MM.1S (cell line): ENCODE measurements at regions not wholly inside any gene's neighbourhood (a gene's known extent, or its start where the extent isn't known, plus 50 kb on each side); places are given as distances from the start of the nearest gene placed in this dataset.

Experiments
- DNase-seq: peaks from one replicate; pipeline ENCODE4 v3.0.0-alpha.2; 2015
- H2AFZ ChIP-seq: fragments of 300-600 bp; sonication (generic); 2 replicates; pipeline ENCODE4 v1.6.0; 2016; ENCODE audit warnings: antibody characterized with exemption, low read length
- H3F3A ChIP-seq: fragments of 300-600 bp; sonication (generic); 2 replicates; pipeline ENCODE4 v1.6.1; 2016; ENCODE audit warnings: mild to moderate bottlenecking, antibody characterized with exemption, low read length, moderate library complexity, mixed read lengths; ENCODE audit not compliant: insufficient read depth
- H3K27ac ChIP-seq: fragments of 300-600 bp; sonication (generic); 2 replicates; pipeline ENCODE4 v1.5.1; 2016; ENCODE audit warnings: mild to moderate bottlenecking, low read length
- H3K27me3 ChIP-seq: fragments of 300-600 bp; sonication (generic); replicated peaks from 2 replicates; pipeline ENCODE4 v1.6.0; 2016; ENCODE audit warnings: low read length; ENCODE audit not compliant: insufficient read depth
- H3K36me3 ChIP-seq: fragments of 300-600 bp; sonication (generic); replicated peaks from 2 replicates; pipeline ENCODE4 v1.6.1; 2016; ENCODE audit warnings: mild to moderate bottlenecking, low read length, mixed read lengths; ENCODE audit not compliant: insufficient read depth
- H3K4me1 ChIP-seq: fragments of 300-600 bp; sonication (generic); 2 replicates; pipeline ENCODE4 v1.6.1; 2016; ENCODE audit warnings: low read length, mixed read lengths
- H3K4me2 ChIP-seq: fragments of 300-600 bp; sonication (generic); 2 replicates; pipeline ENCODE4 v1.6.0; 2016; ENCODE audit warnings: low read depth, low read length
- H3K4me3 ChIP-seq: fragments of 300-600 bp; sonication (generic); 2 replicates; pipeline ENCODE4 v1.5.1; 2016; ENCODE audit warnings: low read length, mixed read lengths
- H3K79me2 ChIP-seq: fragments of 300-600 bp; sonication (generic); 2 replicates; pipeline ENCODE4 v1.6.1; 2016; ENCODE audit warnings: mixed run types, low read length, mixed read lengths
- H3K9ac ChIP-seq: fragments of 300-600 bp; sonication (generic); 2 replicates; pipeline ENCODE4 v1.6.1; 2016; ENCODE audit warnings: low read length, mixed read lengths
- H3K9me2 ChIP-seq: fragments of 300-600 bp; sonication (generic); replicated peaks from 2 replicates; pipeline ENCODE4 v1.6.1; 2016; ENCODE audit warnings: mild to moderate bottlenecking, low read length, mixed read lengths; ENCODE audit not compliant: insufficient read depth
- H3K9me3 ChIP-seq: fragments of 300-600 bp; sonication (generic); replicated peaks from 2 replicates; pipeline ENCODE4 v1.6.1; 2016; ENCODE audit warnings: mild to moderate bottlenecking, low read length, mixed read lengths; ENCODE audit not compliant: insufficient read depth
- H4K20me1 ChIP-seq: fragments of 300-600 bp; sonication (generic); 2 replicates; pipeline ENCODE4 v1.6.1; 2016; ENCODE audit warnings: mild to moderate bottlenecking, low read length, moderate library complexity, mixed read lengths; ENCODE audit not compliant: insufficient read depth
- CTCF ChIP-seq: fragments of 300-600 bp; sonication (generic); IDR thresholded peaks from 2 replicates; pipeline ENCODE4 v1.5.1; 2016; ENCODE audit warnings: antibody characterized with exemption, low read length, mixed read lengths
- EZH2 ChIP-seq: fragments of 300-600 bp; sonication (generic); optimal IDR thresholded peaks from 2 replicates; pipeline ENCODE3; 2017; ENCODE audit warnings: low read depth, mild to moderate bottlenecking, antibody characterized with exemption, low read length, mixed read lengths
- EZH2phosphoT487 ChIP-seq: fragments of 300-600 bp; sonication (generic); IDR thresholded peaks from 2 replicates; pipeline ENCODE4 v1.6.1; 2018; ENCODE audit warnings: antibody characterized with exemption, low read length

DNA sequence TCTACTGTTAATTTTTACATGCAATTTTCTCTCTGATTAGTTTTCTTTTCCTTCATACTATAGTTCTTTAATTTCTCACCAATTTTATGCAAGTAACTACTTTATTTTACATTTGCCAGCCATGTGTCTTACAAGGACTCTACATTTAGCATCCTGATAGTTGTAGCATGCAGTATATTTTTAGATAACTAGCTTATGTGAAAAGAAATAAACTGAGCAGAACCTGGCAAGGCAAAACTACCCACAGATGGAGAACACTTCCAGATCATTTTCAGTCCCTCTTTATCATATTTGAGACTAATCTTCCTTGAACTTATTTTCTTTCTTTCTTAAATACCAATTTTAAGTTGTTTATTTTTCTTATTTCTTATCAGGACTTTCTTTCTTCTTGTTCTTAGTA lies 943.6 kb downstream of the LRFN5 start:
- H3K4me2 ChIP-seq = no peak overlapping the region
- H3K27me3 ChIP-seq = no peaks in the 10 kb centered on the region
- no peak for DNase-seq
- no peaks in the 10 kb centered on the region for H3K9me2 ChIP-seq
- no peaks in the 10 kb centered on the region for H3K4me1 ChIP-seq
- no peak overlapping the region for H3K27ac ChIP-seq
- H3K4me3 ChIP-seq = no peak overlapping the region
- no peaks in the 10 kb centered on the region for H3K9me3 ChIP-seq
- H3K79me2 ChIP-seq = no peaks in the 10 kb centered on the region
- no peaks in the 10 kb centered on the region for H3K36me3 ChIP-seq
- no peaks in the 10 kb centered on the region for H3F3A ChIP-seq
- no peak for TF ChIP-seq EZH2
- no peak for TF ChIP-seq EZH2phosphoT487
- no peak for TF ChIP-seq CTCF
- no peak overlapping the region for H2AFZ ChIP-seq
- no peaks in the 10 kb centered on the region for H4K20me1 ChIP-seq
- no peak overlapping the region for H3K9ac ChIP-seq

GRCh38 chr14:42548349-42548748 lies 941.7 kb downstream of the LRFN5 start:
- TF ChIP-seq EZH2phosphoT487 = no peak
- no peak for TF ChIP-seq CTCF
- TF ChIP-seq EZH2 = no peak
- no peak overlapping the region for H3K27ac ChIP-seq
- no peak overlapping the region for H3K4me3 ChIP-seq
- H3K9me2 ChIP-seq = no peaks in the 10 kb centered on the region
- no peaks in the 10 kb centered on the region for H3K36me3 ChIP-seq
- no peaks in the 10 kb centered on the region for H3K4me1 ChIP-seq
- no peaks in the 10 kb centered on the region for H3K27me3 ChIP-seq
- H3F3A ChIP-seq = no peaks in the 10 kb centered on the region
- H3K9ac ChIP-seq = no peak overlapping the region
- H3K4me2 ChIP-seq = no peak overlapping the region
- H3K9me3 ChIP-seq = no peaks in the 10 kb centered on the region
- no peak overlapping the region for H2AFZ ChIP-seq
- H3K79me2 ChIP-seq = no peaks in the 10 kb centered on the region
- no peaks in the 10 kb centered on the region for H4K20me1 ChIP-seq
- DNase-seq = no peak

GRCh38 chr14:42545636-42546035 lies 939.0 kb downstream of the LRFN5 start:
- Histone ChIP-seq H3K79me2 (no peaks in the 10 kb centered on the region), H3K9me2 (no peaks in the 10 kb centered on the region), H3K9ac (no peak overlapping the region), H3K4me1 (no peaks in the 10 kb centered on the region), H3K4me3 (no peak overlapping the region), H2AFZ (no peak overlapping the region), H3K9me3 (no peaks in the 10 kb centered on the region), H3K36me3 (no peaks in the 10 kb centered on the region), H3K4me2 (no peak overlapping the region), H3F3A (no peaks in the 10 kb centered on the region), H4K20me1 (no peaks in the 10 kb centered on the region), H3K27ac (no peak overlapping the region), H3K27me3 (no peaks in the 10 kb centered on the region)
- DNase-seq = no peak
- TF ChIP-seq CTCF = no peak
- TF ChIP-seq EZH2 = no peak
- no peak for TF ChIP-seq EZH2phosphoT487
